Pancreas (tissue), 10 donors: ENCODE measurements at regions not wholly inside any gene's neighbourhood (a gene's known extent, or its start where the extent isn't known, plus 50 kb on each side); places are given as distances from the start of the nearest gene placed in this dataset.
"Not testable (repeated sequence)": the region's sequence is repeated elsewhere in the genome, so short reads cannot be mapped to it uniquely, and the experiment has no call there.

Experiments
- ATAC-seq, 4 donors: fragments of 200-7000 bp; cut with Tn5 transposase; one replicate each; pipeline versions ENCODE4 v1.8.0 to v1.9.1; 2020; ENCODE audit warnings: mild to moderate bottlenecking in 4 of 4, moderate library complexity in 4 of 4
- DNase-seq, 6 donors: peaks; one replicate each; pipeline ENCODE4 v3.0.0-alpha.2; 2020
- FAIRE-seq: peaks from 2 replicates; lab custom pipeline; 2012; peaks lifted over from hg19 to GRCh38; lab: Jason Lieb, UNC
- H3K27ac ChIP-seq, 4 donors: fragments of 200-600 bp; sonication (generic); 1 replicate in 3 of 4; 2 replicates in 1 of 4; pipeline versions ENCODE4 v1.5.0 to v1.8.0; 2020
- H3K27me3 ChIP-seq, 4 donors: fragments of 200-600 bp; one replicate each; pipeline ENCODE4 v1.8.0; 2021
- H3K36me3 ChIP-seq, 3 donors: fragments of 200-600 bp; sonication (generic) in 1 of 3; one replicate each; pipeline versions ENCODE4 v1.5.0 to v1.8.0; 2020 to 2021
- H3K4me1 ChIP-seq, 3 donors: fragments of 200-600 bp; one replicate each; pipeline ENCODE4 v1.8.0; 2021
- H3K4me3 ChIP-seq, 4 donors: fragments of 200-600 bp; sonication (generic) in 2 of 4; one replicate each; pipeline versions ENCODE4 v1.5.0 to v1.8.0; 2020 to 2021
- H3K9me3 ChIP-seq, 4 donors: fragments of 200-600 bp; one replicate each; pipeline ENCODE4 v1.8.0; 2021
- CTCF ChIP-seq, 4 donors: fragments of 200-600 bp; sonication (generic) in 3 of 4; IDR thresholded peaks; one replicate each; pipeline versions ENCODE4 v1.5.0 to v1.8.0; 2021; ENCODE audit warnings: antibody characterized with exemption in 4 of 4
- WGBS, 2 donors: extraction: QIAGEN DNeasy Blood & Tissue Kit; methylation state at CpG; one replicate each; pipeline ENCODE4 v1.1.7; 2013; 5-methylcytosine and 5-hydroxymethylcytosine counted together
- intact Hi-C, 3 donors: fragments of 100-400 bp; cut with DNase I; formaldehyde crosslinking; loops; one replicate each; pipeline versions ENCODE4 v1.11.1 to v1.14.2; 2022
- donor health status: healthy with polysubstance abuse.
- donor health status: DM: no; HTN: no; CAD: no; lungs with moderate emphysema.
- donor health status: DM: no; HTN: no; CAD: no.
- donor health status: control.
- donor health status: control.
- donor health status: Bipolar disorder and iron deficiency.
- donor health status: DM: yes; HTN: yes; CAD: no.
- donor health status: DM: no; HTN: no; CAD: no.
- donor health status: DM: no; HTN: no; CAD: no.
- donor health status: DM: yes; HTN: yes; CAD: no.

- Histone ChIP-seq H3K4me1 (no peaks in the 10 kb centered on the region), H3K27ac (no peak overlapping the region), H3K9me3 (no peaks in the 10 kb centered on the region), H3K27me3 (no peaks in the 10 kb centered on the region), H3K4me3 (no peak overlapping the region), H3K36me3 (no peaks in the 10 kb centered on the region)
- intact Hi-C loops = no loop called here
- WGBS, 2 donors = 70 to 76% methylated on average over 2 of the region's 2 CpGs
- no peak for DNase-seq
- no peak for ATAC-seq
- FAIRE-seq = no peak
- TF ChIP-seq CTCF (IDR thresholded peaks at IDR 0.05) = no peak
These were observed 173.0 kb upstream of the IGF1 start for GRCh38 chr12:102653406-102653805.

GRCh38 chr12:102652645-102653313 is 172.4 kb upstream of the IGF1 start:
- H3K27me3 ChIP-seq = no peaks in the 10 kb centered on the region
- no peaks in the 10 kb centered on the region for H3K4me1 ChIP-seq
- H3K36me3 ChIP-seq = no peaks in the 10 kb centered on the region
- no peak overlapping the region for H3K27ac ChIP-seq
- H3K4me3 ChIP-seq = no peak overlapping the region
- H3K9me3 ChIP-seq = no peaks in the 10 kb centered on the region
- intact Hi-C loops = no loop called here
- FAIRE-seq (no peak), ATAC-seq (no peak), DNase-seq (no peak)
- TF ChIP-seq CTCF (IDR thresholded peaks at IDR 0.05) = no peak
- WGBS, 2 donors = 44 to 63% methylated on average over 4 of the region's 4 CpGs

- Histone ChIP-seq H3K36me3 (no peaks in the 10 kb centered on the region), H3K27me3 (no peaks in the 10 kb centered on the region), H3K9me3 (no peaks in the 10 kb centered on the region), H3K4me1 (no peaks in the 10 kb centered on the region), H3K4me3 (no peak overlapping the region), H3K27ac (no peak overlapping the region)
- 38 to 45% methylated on average over 1 of the region's 1 CpG for WGBS, 2 donors
- DNase-seq (no peak), FAIRE-seq (no peak), ATAC-seq (no peak)
- intact Hi-C loops = no loop called here
- TF ChIP-seq CTCF (IDR thresholded peaks at IDR 0.05) = no peak
These were observed 165.6 kb upstream of the IGF1 start for GRCh38 chr12:102645968-102646367.

GRCh38 chr12:102643879-102644575 is 163.7 kb upstream of the IGF1 start:
- no peaks in the 10 kb centered on the region for H3K4me1 ChIP-seq
- TF ChIP-seq CTCF (IDR thresholded peaks at IDR 0.05) = no peak
- 74 to 90% methylated on average over 2 of the region's 2 CpGs for WGBS, 2 donors
- no peak for DNase-seq
- FAIRE-seq = no peak
- H3K36me3 ChIP-seq = no peaks in the 10 kb centered on the region
- H3K4me3 ChIP-seq = no peak overlapping the region
- H3K27me3 ChIP-seq = no peaks in the 10 kb centered on the region
- no peaks in the 10 kb centered on the region for H3K9me3 ChIP-seq
- intact Hi-C loops = no loop called here
- ATAC-seq = peak in 1 of 4 donors; percentile 52
- no peak overlapping the region for H3K27ac ChIP-seq

- ATAC-seq = no peak
- Histone ChIP-seq H3K9me3 (no peaks in the 10 kb centered on the region), H3K4me3 (no peak overlapping the region), H3K27ac (no peak overlapping the region), H3K36me3 (no peaks in the 10 kb centered on the region), H3K4me1 (no peaks in the 10 kb centered on the region), H3K27me3 (no peaks in the 10 kb centered on the region)
- no peak for FAIRE-seq
- DNase-seq = no peak
- WGBS, 2 donors = 34 to 41% methylated on average over 2 of the region's 2 CpGs
- intact Hi-C loops = no loop called here
- no peak for TF ChIP-seq CTCF (IDR thresholded peaks at IDR 0.05)
These were observed 161.8 kb upstream of the IGF1 start for GRCh38 chr12:102642199-102642598.

- H3K9me3 ChIP-seq, intact Hi-C loops, DNase-seq, H3K36me3 ChIP-seq, H3K27ac ChIP-seq, H3K4me1 ChIP-seq, H3K4me3 ChIP-seq, H3K27me3 ChIP-seq, FAIRE-seq, ATAC-seq: not testable (repeated sequence)
- WGBS, 2 donors = 43 to 53% methylated on average over 1 of the region's 1 CpG
These were observed 160.3 kb upstream of the IGF1 start for GRCh38 chr12:102640658-102641057.
